DMS53 (cell line): ENCODE measurements at regions not wholly inside any gene's neighbourhood (a gene's known extent, or its start where the extent isn't known, plus 50 kb on each side); places are given as distances from the start of the nearest gene placed in this dataset.
A peak's percentile ranks its signal among the peaks of the same experiment; 100 is the strongest.
"Not testable (repeated sequence)": the region's sequence is repeated elsewhere in the genome, so short reads cannot be mapped to it uniquely, and the experiment has no call there.

ENCODE experiments used
- DNase-seq: peaks from one replicate; lab custom pipeline; 2025; lab: John Stamatoyannopoulos, UW

DNA sequence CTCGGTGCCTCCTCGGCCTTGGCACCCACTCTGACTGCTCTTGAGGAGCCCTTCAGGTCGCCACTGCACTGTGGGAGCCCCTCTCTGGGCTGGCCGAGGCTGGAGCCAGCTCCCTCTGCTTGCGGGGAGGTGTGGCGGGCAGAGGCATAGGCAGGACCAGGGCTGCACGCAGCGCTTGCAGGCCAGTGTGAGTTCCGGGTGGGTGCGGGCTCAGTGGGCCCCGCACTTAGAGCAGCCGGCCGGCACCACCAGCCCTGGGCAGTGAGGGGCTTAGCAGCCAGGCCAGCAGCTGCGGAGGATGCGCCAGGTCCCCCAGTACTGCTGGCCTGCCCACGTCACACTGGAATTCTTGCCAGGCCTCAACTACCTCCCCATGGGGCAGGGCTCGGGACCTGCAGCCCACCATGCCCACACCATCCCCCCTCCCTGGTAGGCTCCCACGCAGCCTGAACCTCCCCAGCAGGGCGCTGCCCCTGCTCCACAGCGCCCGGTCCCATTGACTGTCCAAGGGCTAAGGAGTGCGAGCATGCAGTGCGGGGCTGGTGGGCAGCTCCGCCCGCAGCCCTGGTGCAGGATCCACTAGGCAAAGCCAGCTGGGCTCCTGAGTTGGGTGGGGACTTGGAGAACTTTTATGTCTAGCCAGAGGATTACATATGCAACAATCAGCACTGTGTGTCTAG is 602.9 kb upstream of the ST8SIA4 start:
- no peak for DNase-seq

DNA sequence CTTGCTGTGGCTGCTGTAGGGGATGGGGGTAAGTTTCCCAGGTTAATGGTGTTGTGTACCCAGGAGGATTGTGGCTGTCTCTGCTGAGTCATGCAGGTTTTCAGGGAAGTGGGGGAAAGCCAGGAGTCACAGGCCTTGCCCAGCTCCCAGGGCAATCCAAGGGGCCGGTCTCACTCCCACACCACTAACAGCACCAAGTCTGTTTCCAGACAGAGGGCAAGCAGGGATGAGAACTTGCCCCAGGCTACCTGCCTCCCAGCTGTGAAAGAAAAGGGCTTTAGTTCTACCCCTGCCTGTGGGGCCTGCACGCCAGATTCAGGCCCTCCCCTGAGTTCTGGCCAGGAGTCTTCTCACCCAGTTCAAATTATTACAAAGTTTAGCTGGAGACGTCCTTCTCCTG is 579.8 kb upstream of the ST8SIA4 start:
- DNase-seq: peak; percentile 13

DNA sequence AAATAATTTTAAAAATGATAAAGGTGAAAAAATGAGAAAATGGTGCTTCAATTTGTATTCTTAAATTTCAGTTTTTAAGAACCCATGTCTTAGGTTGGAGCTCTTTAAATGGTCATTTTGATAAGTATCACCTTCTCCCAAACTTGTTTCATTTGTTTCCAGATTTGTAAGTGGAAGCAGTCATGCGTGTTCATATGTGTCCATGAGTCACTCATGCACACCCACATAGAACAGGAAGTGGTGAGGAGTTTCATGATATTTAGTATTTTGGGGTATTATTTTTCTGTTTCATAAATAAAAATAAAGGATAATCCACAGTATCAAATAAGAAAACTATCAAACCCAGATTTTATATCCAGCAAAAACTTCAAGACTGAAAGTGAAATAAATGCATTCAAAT is 570.4 kb upstream of the ST8SIA4 start:
- DNase-seq: peak; percentile 8

DNA sequence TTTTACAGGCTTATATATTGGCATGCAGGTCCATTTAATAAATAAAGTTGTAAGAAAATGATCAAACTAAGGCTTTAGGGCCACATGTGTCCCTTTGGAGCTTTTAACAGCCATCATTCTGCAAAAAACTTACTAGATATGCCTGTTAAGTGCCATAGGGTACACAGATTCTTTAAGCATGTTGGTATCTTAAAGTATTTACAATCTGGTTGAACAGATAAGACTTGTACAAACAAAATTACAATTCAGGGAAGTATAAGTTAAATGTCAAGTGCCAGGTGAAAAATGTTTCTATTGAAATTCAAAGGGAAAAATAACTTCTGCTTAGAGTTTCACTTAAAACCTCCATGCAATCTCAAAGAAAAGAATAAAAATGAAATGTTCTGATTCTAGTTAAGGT is 558.4 kb upstream of the ST8SIA4 start:
- DNase-seq: no peak

DNA sequence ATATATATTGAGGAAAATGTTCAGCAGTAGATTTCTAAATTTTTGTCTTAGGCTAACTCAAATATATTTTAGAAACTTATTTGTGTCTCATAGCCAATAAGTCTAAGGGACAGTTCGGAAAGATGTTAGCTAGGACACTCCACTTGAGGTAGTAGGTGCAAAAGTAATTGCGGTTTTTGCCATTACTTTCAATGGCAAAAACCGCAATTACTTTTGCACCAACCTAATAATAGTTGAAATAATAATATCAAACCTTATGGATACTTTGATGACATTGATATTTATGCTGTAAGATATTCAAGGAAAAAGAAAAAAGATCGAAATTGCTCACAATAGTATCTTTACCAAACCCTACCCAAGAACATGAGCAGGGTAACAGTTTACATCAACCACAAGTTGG is 555.5 kb upstream of the ST8SIA4 start:
- no peak for DNase-seq

DNA sequence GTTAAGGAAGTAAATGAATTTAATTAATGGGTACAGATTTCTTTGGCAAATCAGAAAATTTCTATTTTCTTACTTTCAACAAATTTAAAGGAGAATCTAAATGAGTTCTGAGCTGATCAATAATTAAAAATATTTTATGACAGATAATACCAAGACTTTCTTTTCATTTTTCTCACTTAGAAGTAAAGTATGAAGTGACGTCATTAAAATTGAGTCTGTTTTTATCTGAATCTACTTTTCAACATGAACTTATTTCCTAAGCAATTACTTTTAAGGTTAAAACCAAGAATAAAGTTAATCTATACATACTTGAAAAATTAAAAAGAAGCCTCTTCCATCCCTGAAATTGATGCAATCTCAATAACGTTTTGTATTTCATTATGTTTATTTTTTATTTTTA is 552.8 kb upstream of the ST8SIA4 start:
- DNase-seq: no peak

DNA sequence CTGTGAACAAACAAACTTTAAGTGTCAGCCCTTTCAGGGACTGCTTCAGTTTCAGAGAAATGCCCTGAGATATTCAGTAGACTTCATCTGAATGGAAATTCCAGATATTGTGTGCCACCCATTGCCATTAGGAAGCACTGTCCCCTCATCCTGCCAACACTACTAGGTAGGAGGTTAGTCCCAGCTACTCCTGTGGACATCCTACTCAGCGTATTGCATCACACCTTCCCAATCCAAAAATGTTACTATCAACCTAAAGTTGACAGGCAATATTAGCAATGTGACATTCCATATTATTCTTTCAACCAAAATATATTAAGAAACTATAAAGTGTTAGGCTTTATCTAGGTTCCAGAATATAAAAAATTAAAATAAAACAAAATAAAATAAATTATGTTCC is 552.0 kb upstream of the ST8SIA4 start:
- DNase-seq: no peak

DNA sequence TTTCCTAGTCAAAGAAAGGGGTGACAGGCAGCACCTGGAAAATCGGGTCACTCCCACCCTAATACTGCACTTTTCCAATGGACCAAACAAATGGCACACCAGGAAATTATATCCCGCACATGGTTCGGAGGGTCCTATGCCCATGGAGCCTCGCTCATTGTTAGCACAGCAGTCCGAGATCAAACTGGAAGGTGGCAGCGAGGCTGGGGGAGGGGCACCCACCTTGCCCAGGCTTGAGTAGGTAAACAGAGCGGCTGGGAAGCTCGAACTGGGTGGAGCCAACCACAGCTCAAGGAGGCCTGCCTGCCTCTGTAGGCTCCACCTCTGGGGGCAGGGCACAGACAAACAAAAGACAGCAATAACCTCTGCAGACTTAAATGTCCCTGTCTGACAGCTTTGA is 539.2 kb upstream of the ST8SIA4 start:
- not testable (repeated sequence) for DNase-seq

DNA sequence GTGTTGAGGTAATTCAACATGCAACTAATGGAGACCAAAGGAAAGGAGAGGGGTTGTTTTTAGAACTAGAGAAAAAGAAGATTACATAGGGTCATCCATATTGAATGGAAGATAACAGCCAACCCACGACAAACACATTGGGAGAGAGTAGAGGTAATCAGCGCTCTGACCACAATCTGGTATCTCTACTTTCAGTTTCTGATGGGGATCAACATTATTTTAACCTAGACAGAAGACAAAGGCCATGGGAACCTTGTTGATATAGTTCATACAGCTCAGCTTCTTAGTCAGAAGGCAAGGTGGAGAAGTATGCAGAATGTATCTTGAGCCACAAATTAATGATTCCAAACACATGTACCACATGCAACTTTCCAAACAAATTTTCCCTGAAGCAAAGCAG is 537.1 kb upstream of the ST8SIA4 start:
- DNase-seq: no peak

DNA sequence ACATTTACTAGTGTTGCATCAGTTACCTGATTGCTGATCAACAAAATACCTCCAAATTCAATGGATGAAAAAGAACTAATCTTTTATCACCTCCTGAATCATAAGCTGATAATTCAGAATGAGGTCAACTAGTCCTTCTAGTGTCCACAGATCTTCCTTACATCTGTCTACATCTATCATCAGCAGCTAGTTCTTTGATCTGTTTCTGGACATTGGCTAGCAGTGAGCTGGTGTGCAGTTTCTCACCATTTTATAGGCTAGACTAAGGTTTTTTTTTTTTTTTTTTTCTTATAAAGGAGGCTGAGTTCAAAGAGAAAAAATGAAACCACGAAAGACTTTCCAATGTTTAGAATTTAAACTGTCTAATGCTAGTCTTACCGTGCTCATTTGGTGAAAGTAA is 534.3 kb upstream of the ST8SIA4 start:
- DNase-seq: no peak

DNA sequence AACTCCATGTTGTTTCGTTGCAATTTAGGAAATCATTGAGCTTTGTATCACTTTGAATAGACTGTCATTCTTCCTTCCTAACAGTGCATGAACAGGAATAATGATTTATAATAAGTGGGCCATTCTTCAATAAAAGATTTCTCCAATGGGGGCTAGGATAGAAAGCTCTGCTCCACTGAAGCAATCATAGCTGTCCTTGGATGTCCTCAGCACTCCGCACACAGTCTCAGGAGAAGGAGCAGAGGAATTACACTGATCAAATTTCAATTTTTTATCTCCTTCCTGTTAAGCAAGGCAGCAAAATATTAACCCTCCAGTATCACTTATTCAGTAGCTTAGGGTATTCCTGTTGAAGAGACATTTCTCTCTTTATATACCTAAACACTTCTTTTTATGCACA is 532.7 kb upstream of the ST8SIA4 start:
- no peak for DNase-seq

DNA sequence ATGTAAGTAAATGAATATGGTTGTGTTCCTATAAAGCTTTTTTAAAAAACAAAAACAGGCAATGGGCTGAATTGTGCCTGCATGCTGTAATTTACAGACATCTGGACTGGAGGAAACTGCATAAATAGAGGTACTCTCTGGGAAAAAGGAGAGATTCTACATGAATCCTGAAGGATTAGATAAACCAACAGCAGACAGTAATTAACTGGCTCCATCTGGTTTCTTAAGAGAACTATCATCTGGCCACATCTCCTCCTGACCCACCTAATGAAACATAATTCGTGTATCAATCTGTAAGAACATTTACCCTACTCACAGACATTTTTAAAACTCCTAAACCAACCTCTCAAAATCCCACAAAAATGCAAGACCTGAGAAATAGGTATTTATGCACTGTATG is 528.1 kb upstream of the ST8SIA4 start:
- no peak for DNase-seq

DNA sequence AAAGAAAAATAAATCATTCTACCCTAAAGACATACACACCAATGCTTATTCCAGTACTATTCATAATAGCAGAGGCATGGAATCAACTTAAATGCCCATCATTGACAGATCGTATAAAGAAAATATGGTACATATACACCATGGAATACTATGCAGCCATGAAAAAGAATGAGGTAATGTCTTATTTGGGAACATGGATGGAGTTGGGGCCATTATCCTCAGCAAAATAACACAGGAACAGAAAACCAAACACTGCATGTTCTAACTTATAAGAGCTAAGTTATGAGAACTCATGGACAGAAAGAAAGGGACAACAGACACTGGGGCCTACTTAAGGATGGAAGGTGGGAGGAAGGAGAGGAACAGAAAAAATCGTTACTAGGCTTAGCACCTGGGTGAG is 527.5 kb upstream of the ST8SIA4 start:
- DNase-seq: no peak

DNA sequence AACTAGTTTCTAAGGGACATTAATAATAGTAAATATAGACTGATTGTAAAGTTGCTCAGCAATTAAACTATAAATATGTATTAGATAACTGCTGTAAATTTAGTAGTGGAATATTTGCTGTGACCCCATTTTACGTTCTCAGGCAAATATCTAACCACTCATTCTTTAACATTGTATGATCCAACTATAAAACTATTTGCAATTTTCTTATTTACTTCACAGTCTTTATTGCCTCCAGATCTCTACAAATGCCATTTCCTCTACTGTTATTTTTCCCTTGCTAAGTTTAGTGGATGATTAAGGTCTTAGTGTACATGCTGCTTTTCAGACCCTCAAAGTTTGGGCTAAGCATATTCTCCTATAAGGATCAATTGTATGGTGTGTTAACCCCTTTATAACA is 526.2 kb upstream of the ST8SIA4 start:
- DNase-seq: no peak

DNA sequence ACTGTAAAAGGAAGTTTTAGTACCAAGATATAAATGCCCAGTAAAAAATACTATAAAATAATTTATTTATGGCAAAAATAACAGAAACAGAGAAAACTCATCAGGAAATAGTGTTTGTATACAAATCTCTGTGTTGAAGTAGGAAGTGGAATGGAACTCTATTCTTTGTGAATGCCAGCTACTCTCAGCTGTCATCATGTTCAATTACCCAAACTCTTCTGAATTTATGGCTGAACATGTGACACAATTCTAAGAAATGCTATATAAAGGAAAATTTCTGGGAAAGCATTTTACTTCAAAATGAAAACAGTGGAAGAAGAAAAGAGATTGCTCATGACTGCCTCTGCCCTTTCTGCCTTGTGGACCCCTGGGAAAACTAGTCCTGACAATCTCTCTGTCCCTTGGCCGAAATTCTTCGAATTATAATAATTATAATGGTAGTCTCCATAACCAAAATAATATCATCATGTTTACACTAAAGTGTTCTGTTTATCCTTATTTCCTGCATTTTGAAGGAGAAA is 522.3 kb upstream of the ST8SIA4 start:
- DNase-seq: no peak

DNA sequence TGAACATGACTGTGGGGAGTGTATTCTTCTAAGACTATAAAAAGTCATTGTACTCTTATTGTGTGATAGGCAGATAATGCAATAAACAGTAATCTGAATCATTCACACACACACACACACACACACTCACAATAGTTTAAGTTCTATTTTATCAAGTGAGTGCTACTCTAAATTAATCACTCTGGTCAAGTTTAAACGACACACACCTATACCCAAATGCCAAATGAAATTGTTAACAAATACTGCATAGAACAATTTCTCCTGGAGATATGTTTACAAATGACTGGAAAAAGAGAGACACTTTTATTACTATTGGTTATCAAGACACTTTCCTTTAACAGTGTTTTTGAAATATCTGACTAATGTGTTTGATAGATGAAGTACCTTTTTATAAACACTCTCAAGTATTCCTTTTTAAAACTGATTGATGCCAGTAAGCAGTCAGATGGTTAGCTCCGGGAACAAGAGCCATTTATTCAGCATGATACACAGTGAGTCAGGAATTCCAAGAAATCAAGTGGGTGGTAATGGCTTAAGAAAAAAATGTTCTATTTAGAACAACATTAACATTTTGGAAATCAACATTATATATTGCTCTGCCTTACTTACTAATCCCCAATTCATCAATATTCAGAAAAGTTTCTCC is 521.6 kb upstream of the ST8SIA4 start:
- peak; percentile 58 for DNase-seq

DNA sequence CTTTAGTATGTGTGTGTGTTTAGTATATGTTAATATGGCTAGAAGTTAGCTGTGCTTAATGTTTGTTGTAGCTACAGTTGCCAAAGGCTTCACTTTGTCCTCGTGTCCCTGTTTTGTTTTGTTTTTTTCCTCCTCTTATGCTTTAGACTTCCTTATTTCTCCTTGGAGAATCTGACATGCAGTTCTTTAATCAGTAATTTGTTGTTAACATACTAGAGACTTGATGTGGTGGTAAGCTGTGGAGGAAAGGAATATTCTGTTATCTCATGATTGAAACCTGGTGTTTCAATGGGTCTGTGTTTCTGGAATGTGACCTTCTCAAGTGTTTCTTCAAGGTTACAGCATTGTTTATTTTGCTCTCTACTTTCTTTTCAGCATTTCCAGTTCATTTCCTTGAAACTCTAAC is 515.6 kb upstream of the ST8SIA4 start:
- DNase-seq: peak; percentile 73

DNA sequence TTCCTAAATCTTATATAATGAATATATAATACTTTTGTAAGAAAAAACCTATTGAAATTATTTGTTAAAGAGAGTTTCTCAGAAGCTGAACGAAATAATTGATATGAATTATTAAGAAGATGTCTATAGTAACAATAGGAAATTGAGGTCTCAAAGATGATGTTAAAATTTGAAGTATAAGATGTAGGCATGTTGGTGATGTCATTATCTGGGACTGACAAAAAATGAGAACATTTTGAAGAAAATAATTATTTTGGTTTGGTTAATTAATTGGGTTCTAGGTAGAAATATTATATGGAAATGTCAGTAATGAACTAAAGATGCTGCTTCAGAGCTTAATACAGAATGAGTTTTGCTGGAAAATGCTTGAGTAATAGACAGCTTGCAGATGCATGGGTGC is 501.4 kb upstream of the ST8SIA4 start:
- no peak for DNase-seq

DNA sequence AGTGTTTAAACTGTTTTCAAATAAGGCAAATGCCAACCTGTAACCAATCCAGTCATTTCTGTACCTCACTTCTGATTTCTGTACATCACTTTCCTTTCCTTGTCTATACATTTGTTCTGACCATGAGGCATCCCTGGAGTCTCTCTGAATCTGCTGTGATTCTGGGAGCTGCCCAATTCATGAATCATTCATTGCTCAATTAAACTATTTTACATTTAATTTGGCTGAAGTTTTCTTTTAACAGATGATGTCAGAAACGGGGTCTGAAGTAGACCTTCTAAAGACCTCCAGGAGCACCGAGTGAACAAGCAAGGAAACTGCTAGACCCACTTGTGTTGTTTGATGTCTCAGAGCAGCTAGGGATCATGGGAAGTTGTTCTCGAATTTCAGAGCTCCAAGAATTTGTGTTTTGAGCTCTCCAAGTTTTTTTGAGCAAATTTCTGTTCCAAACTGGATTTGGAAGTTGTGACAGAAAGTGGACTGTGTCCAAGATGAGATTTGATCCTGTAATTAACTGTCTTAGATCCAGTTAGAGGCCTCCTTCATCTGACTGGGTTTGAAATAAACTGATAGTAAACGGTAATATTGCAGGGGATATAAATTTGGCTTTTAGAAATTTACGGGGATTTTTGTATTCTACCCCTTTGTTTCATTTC is 490.8 kb upstream of the ST8SIA4 start:
- no peak for DNase-seq

DNA sequence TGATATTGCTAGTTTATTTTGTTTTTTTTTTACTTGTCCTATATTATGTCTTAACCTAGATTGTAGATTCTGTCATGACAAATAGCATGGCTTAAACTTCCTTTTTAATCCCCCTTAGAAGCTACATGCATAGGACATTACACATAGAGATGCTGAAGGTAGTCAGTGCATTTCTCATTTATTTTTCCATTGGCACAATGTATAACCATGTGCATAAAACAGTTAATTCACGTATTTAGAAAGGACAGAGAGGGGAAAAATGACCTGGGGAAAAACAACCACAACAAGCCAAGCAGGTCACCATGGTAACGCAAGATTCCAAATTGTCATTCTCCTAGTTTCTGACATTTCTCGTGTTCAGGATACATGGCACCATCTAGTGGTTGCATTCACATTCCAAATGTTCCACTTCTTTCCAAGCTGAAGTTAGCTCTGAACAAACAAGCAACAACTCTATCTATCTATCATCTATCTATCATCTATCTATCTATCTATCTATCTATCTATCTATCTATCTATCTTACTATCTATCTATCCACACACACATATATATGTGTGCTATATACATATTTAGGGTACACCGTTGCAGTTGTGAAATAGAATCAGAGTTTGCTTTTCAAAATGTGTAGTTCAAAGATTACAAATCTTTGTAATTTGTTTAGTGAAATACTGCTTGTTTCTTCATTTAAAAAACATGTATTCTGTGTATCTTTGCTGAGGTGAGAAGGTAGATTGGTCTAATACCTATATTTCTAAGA is 487.2 kb upstream of the ST8SIA4 start:
- peak; percentile 92 for DNase-seq

DNA sequence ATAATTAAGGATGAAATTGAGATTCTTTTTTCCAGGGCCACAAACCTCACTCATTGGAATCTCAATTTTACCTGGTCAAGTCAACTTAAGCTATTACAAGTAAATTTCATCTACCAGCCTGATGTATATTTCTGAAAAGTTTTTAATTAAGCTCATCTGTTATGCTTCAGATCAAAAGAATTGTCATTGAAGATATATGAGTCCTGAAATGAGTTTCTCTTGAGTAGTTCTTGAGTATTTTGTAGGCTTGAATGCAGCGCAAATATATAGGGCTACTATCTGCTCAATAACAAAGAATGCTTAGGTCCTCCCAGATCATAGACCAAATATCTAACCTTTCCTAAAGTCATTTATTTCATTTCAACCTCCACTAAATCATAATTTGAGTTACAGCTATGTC is 482.2 kb upstream of the ST8SIA4 start:
- DNase-seq: no peak

DNA sequence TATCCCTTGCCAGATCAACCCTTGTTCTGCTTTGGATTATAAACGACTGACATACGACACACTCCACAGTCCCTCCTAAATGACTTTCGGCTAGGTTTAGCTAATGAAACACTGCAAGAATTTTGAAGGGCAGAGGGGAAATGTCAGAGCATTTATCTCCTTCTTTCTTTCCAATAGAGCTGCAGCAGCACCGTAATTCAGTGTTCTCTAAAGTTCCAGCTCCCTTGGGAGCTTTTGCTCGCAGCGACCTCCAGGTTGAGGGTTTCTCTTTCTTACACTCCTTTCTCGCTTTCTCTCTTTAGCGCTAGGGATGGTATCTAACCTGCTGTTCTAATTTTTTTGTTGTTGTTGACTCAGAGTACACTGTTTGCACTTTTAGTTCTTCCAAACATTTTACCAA is 467.1 kb upstream of the ST8SIA4 start:
- no peak for DNase-seq

DNA sequence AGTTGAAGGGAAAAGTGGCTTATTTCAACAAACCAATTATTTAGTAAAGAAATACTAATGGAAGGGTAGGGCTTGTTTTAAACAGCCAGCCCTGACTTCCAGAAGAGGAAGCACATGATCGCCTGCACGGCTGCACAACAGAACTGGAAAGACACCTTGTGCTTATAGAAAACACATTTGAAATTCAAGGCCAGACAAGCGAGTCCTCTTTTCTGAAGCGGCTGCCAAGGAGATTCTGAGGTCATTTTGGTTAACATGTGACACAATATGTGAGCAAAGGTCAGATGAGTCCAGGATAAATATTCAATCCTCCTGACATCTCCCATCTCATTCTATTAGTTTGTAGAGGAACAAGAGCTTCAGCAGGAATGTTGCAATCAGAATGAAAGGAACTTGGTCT is 461.4 kb upstream of the ST8SIA4 start:
- peak; percentile 39 for DNase-seq
